Lung (tissue), 11 donors: ENCODE measurements at regions not wholly inside any gene's neighbourhood (a gene's known extent, or its start where the extent isn't known, plus 50 kb on each side); places are given as distances from the start of the nearest gene placed in this dataset.
A peak's percentile ranks its signal among the peaks of the same experiment; 100 is the strongest.

ENCODE experiments used
- ATAC-seq: fragments of 200-7000 bp; cut with Tn5 transposase; one replicate; pipeline ENCODE4 v1.9.1; 2020; ENCODE audit warnings: moderate number of reproducible peaks; ENCODE audit not compliant: insufficient read depth, low FRiP score
- DNase-seq, 3 donors: peaks; one replicate each; pipeline ENCODE4 v3.0.0-alpha.2; 2013 to 2017
- H3K27ac ChIP-seq, 2 donors: one replicate each; pipeline ENCODE4 v1.5.1; 2013; ENCODE audit warnings: mild to moderate bottlenecking in 2 of 2, moderate library complexity in 2 of 2, control low read depth in 1 of 2, inconsistent platforms in 1 of 2, low read depth in 1 of 2, low read length in 1 of 2
- H3K27me3 ChIP-seq, 3 donors: one replicate each; pipeline ENCODE4 v1.5.1; 2013; ENCODE audit warnings: low read length in 2 of 3; ENCODE audit not compliant: control insufficient read depth in 3 of 3, insufficient read depth in 3 of 3
- H3K36me3 ChIP-seq, 4 donors: one replicate each; pipeline ENCODE4 v1.5.1; 2013; ENCODE audit warnings: low read length in 4 of 4, mild to moderate bottlenecking in 1 of 4, moderate library complexity in 1 of 4; ENCODE audit not compliant: control insufficient read depth in 4 of 4, insufficient read depth in 4 of 4
- H3K4me1 ChIP-seq, 5 donors: one replicate each; pipeline ENCODE4 v1.5.1; 2013; ENCODE audit warnings: low read length in 5 of 5, mild to moderate bottlenecking in 2 of 5, moderate library complexity in 1 of 5; ENCODE audit not compliant: control insufficient read depth in 5 of 5, insufficient read depth in 5 of 5
- H3K4me3 ChIP-seq: one replicate; pipeline ENCODE4 v1.5.1; 2013; ENCODE audit warnings: mild to moderate bottlenecking, control low read depth, moderate library complexity
- H3K9ac ChIP-seq, 2 donors: one replicate each; pipeline ENCODE4 v1.5.1; 2013; ENCODE audit warnings: low read length in 2 of 2, control low read depth in 1 of 2; ENCODE audit not compliant: insufficient read depth in 1 of 2
- H3K9me3 ChIP-seq, 4 donors: one replicate each; pipeline ENCODE4 v1.5.1; 2013; ENCODE audit warnings: low read length in 3 of 4, mild to moderate bottlenecking in 1 of 4, moderate library complexity in 1 of 4; ENCODE audit not compliant: control insufficient read depth in 4 of 4, insufficient read depth in 3 of 4
- CTCF ChIP-seq: IDR thresholded peaks from 2 replicates; pipeline ENCODE4 v1.5.1; 2012; ENCODE audit warnings: mild to moderate bottlenecking; ENCODE audit errors: control extremely low read depth, extremely low read depth
- WGBS, 2 donors: extraction: QIAGEN DNeasy Blood & Tissue Kit; methylation state at CpG; one replicate each; pipeline ENCODE4 v1.1.7; 2013; 5-methylcytosine and 5-hydroxymethylcytosine counted together
- donor health status: control.
- donor health status: control.
- donor health status: Bipolar disorder and iron deficiency.
- donor health status: healthy.
- donor health status: DM: yes; HTN: yes; CAD: no.

GRCh38 chr4:120329386-120329785 lies 262.7 kb upstream of the MAD2L1 start:
- Histone ChIP-seq H3K9me3 (no peaks in the 10 kb centered on the region), H3K27ac (no peak overlapping the region), H3K36me3 (no peaks in the 10 kb centered on the region), H3K9ac (no peak overlapping the region), H3K4me3 (no peak overlapping the region), H3K27me3 (no peaks in the 10 kb centered on the region), H3K4me1 (no peaks in the 10 kb centered on the region)
- ATAC-seq = no peak
- WGBS, 2 donors = 94 to 100% methylated on average over 1 of the region's 1 CpG
- DNase-seq = no peak
- no peak for TF ChIP-seq CTCF

GRCh38 chr4:120327276-120327675 lies 260.6 kb upstream of the MAD2L1 start:
- Histone ChIP-seq H3K4me3 (no peak overlapping the region), H3K27me3 (no peaks in the 10 kb centered on the region), H3K4me1 (no peaks in the 10 kb centered on the region), H3K27ac (no peak overlapping the region), H3K36me3 (no peaks in the 10 kb centered on the region), H3K9me3 (no peaks in the 10 kb centered on the region), H3K9ac (no peak overlapping the region)
- TF ChIP-seq CTCF = no peak
- DNase-seq (no peak), ATAC-seq (no peak)

GRCh38 chr4:120319046-120319767 lies 252.6 kb upstream of the MAD2L1 start:
- DNase-seq (no peak), ATAC-seq (no peak)
- no peaks in the 10 kb centered on the region for H3K27me3 ChIP-seq
- H3K9ac ChIP-seq = no peak overlapping the region
- no peak overlapping the region for H3K4me3 ChIP-seq
- H3K9me3 ChIP-seq = no peaks in the 10 kb centered on the region
- no peak for TF ChIP-seq CTCF
- WGBS, 2 donors = 24 to 44% methylated on average over 1 of the region's 1 CpG
- H3K27ac ChIP-seq = no peak overlapping the region
- H3K36me3 ChIP-seq = no peaks in the 10 kb centered on the region
- peaks cover 0 to 38% (median 3%) of the 10 kb centered on the region in 5 donors for H3K4me1 ChIP-seq

GRCh38 chr4:120318196-120318846 lies 251.7 kb upstream of the MAD2L1 start:
- Histone ChIP-seq H3K4me3 (no peak overlapping the region), H3K27ac (no peak overlapping the region), H3K36me3 (no peaks in the 10 kb centered on the region), H3K4me1 (peaks cover 0 to 38% (median 3%) of the 10 kb centered on the region in 5 donors), H3K9me3 (no peaks in the 10 kb centered on the region), H3K9ac (no peak overlapping the region), H3K27me3 (no peaks in the 10 kb centered on the region)
- ATAC-seq = no peak
- WGBS, 2 donors = 58 to 67% methylated on average over 5 of the region's 5 CpGs
- DNase-seq = peak in 2 of 3 donors; percentile 32 to 84
- TF ChIP-seq CTCF = no peak
